ENCODE measurements at regions not wholly inside any gene's neighbourhood (a gene's known extent, or its start where the extent isn't known, plus 50 kb on each side); places are given as distances from the start of the nearest gene placed in this dataset.
"Not testable (repeated sequence)": the region's sequence is repeated elsewhere in the genome, so short reads cannot be mapped to it uniquely, and the experiment has no call there.

GRCh38 chr4:174056959-174057358 is 226.5 kb downstream of the FBXO8 start:
- Histone ChIP-seq H3K9me3 (ENCODE audit: control insufficient read depth, insufficient read depth, low read length) (peaks cover 3% of the 10 kb centered on the region), H3K4me1 (ENCODE audit: control insufficient read depth, insufficient read depth, low read length) (no peaks in the 10 kb centered on the region), H3K36me3 (ENCODE audit: control insufficient read depth, insufficient read depth, low read length) (no peaks in the 10 kb centered on the region), H3K27ac (ENCODE audit: low read depth, low read length) (no peak overlapping the region), H3K27me3 (ENCODE audit: control insufficient read depth, insufficient read depth, low read length) (no peaks in the 10 kb centered on the region), H3K4me3 (ENCODE audit: low read depth, low read length) (no peak overlapping the region)
- no CpG with 5 or more reads among the region's 3 CpGs for WGBS (ENCODE audit: insufficient coverage)
- no peak for DNase-seq (ENCODE audit: low read depth in 4 of 6, low spot score in 6 of 6)

GRCh38 chr4:174055344-174055743 is 228.1 kb downstream of the FBXO8 start:
- WGBS (ENCODE audit: insufficient coverage), result no CpG with 5 or more reads among the region's 4 CpGs
- H3K27me3 ChIP-seq (ENCODE audit: control insufficient read depth, insufficient read depth, low read length), result no peaks in the 10 kb centered on the region
- H3K27ac ChIP-seq (ENCODE audit: low read depth, low read length), result no peak overlapping the region
- no peak for DNase-seq (ENCODE audit: low read depth in 4 of 6, low spot score in 6 of 6)
- H3K9me3 ChIP-seq (ENCODE audit: control insufficient read depth, insufficient read depth, low read length), result peaks cover 3% of the 10 kb centered on the region
- no peaks in the 10 kb centered on the region for H3K4me1 ChIP-seq (ENCODE audit: control insufficient read depth, insufficient read depth, low read length)
- H3K4me3 ChIP-seq (ENCODE audit: low read depth, low read length), result no peak overlapping the region
- no peaks in the 10 kb centered on the region for H3K36me3 ChIP-seq (ENCODE audit: control insufficient read depth, insufficient read depth, low read length)

GRCh38 chr4:174053895-174054294 is 229.6 kb downstream of the FBXO8 start:
- WGBS (ENCODE audit: insufficient coverage), result no CpG with 5 or more reads among the region's 2 CpGs

GRCh38 chr4:174047363-174047762 is 236.1 kb downstream of the FBXO8 start:
- no peak overlapping the region for H3K4me3 ChIP-seq (ENCODE audit: low read depth, low read length)
- DNase-seq (ENCODE audit: low read depth in 4 of 6, low spot score in 6 of 6), result no peak
- no peaks in the 10 kb centered on the region for H3K4me1 ChIP-seq (ENCODE audit: control insufficient read depth, insufficient read depth, low read length)
- H3K27me3 ChIP-seq (ENCODE audit: control insufficient read depth, insufficient read depth, low read length), result no peaks in the 10 kb centered on the region
- no peak overlapping the region for H3K27ac ChIP-seq (ENCODE audit: low read depth, low read length)
- H3K36me3 ChIP-seq (ENCODE audit: control insufficient read depth, insufficient read depth, low read length), result no peaks in the 10 kb centered on the region
- 69% methylated on average over 4 of the region's 4 CpGs for WGBS (ENCODE audit: insufficient coverage)
- H3K9me3 ChIP-seq (ENCODE audit: control insufficient read depth, insufficient read depth, low read length), result peaks cover 2% of the 10 kb centered on the region

More at GRCh38 chr4:174053895-174054294, 229.6 kb downstream of the FBXO8 start:
- Histone ChIP-seq H3K36me3 (ENCODE audit: control insufficient read depth, insufficient read depth, low read length) (no peaks in the 10 kb centered on the region), H3K27ac (ENCODE audit: low read depth, low read length) (no peak overlapping the region), H3K4me1 (ENCODE audit: control insufficient read depth, insufficient read depth, low read length) (no peaks in the 10 kb centered on the region), H3K27me3 (ENCODE audit: control insufficient read depth, insufficient read depth, low read length) (no peaks in the 10 kb centered on the region), H3K4me3 (ENCODE audit: low read depth, low read length) (no peak overlapping the region), H3K9me3 (ENCODE audit: control insufficient read depth, insufficient read depth, low read length) (peaks cover 3% of the 10 kb centered on the region)
- no peak for DNase-seq (ENCODE audit: low read depth in 4 of 6, low spot score in 6 of 6)

GRCh38 chr4:174045829-174046228 is 237.6 kb downstream of the FBXO8 start:
- not testable (repeated sequence) for DNase-seq (ENCODE audit: low read depth in 4 of 6, low spot score in 6 of 6); H3K36me3 ChIP-seq (ENCODE audit: control insufficient read depth, insufficient read depth, low read length); H3K27ac ChIP-seq (ENCODE audit: low read depth, low read length); H3K4me3 ChIP-seq (ENCODE audit: low read depth, low read length); H3K4me1 ChIP-seq (ENCODE audit: control insufficient read depth, insufficient read depth, low read length); H3K9me3 ChIP-seq (ENCODE audit: control insufficient read depth, insufficient read depth, low read length); H3K27me3 ChIP-seq (ENCODE audit: control insufficient read depth, insufficient read depth, low read length)
- no CpG with 5 or more reads among the region's 2 CpGs for WGBS (ENCODE audit: insufficient coverage)

GRCh38 chr4:174045381-174045780 is 238.1 kb downstream of the FBXO8 start:
- Histone ChIP-seq H3K27ac (ENCODE audit: low read depth, low read length) (no peak overlapping the region), H3K27me3 (ENCODE audit: control insufficient read depth, insufficient read depth, low read length) (no peaks in the 10 kb centered on the region), H3K9me3 (ENCODE audit: control insufficient read depth, insufficient read depth, low read length) (peaks cover 2% of the 10 kb centered on the region), H3K36me3 (ENCODE audit: control insufficient read depth, insufficient read depth, low read length) (no peaks in the 10 kb centered on the region), H3K4me3 (ENCODE audit: low read depth, low read length) (no peak overlapping the region), H3K4me1 (ENCODE audit: control insufficient read depth, insufficient read depth, low read length) (no peaks in the 10 kb centered on the region)
- WGBS (ENCODE audit: insufficient coverage), result no CpG with 5 or more reads among the region's 1 CpG
- DNase-seq (ENCODE audit: low read depth in 4 of 6, low spot score in 6 of 6), result no peak

- no peak for DNase-seq (ENCODE audit: low read depth in 4 of 6, low spot score in 6 of 6)
- Histone ChIP-seq H3K27me3 (ENCODE audit: control insufficient read depth, insufficient read depth, low read length) (no peaks in the 10 kb centered on the region), H3K36me3 (ENCODE audit: control insufficient read depth, insufficient read depth, low read length) (no peaks in the 10 kb centered on the region), H3K4me3 (ENCODE audit: low read depth, low read length) (no peak overlapping the region), H3K27ac (ENCODE audit: low read depth, low read length) (no peak overlapping the region), H3K4me1 (ENCODE audit: control insufficient read depth, insufficient read depth, low read length) (no peaks in the 10 kb centered on the region), H3K9me3 (ENCODE audit: control insufficient read depth, insufficient read depth, low read length) (peaks cover 2% of the 10 kb centered on the region)
- WGBS (ENCODE audit: insufficient coverage), result 17% methylated on average over 1 of the region's 9 CpGs
Measured at GRCh38 chr4:174041555-174042105, 241.8 kb downstream of the FBXO8 start.

DNA sequence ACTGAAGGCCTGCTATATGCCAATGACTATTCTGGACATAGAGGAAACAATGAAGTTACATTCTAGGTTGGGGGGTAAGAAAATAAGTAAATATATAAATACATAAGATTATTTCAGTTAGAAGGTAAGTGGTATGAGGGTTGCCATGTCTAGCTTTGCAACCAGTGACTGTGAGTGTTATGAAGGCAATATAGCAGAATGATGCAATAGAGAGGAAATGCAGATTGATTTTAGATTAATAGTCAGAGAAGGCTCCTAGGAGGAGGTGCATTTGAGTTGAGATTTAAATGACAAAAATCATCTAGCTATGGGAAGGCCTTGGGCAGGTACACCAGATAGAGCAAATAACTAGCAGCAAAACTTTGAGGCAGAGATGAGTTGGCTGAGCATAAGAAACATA is 243.2 kb downstream of the FBXO8 start:
- Histone ChIP-seq H3K27ac (ENCODE audit: low read depth, low read length) (no peak overlapping the region), H3K9me3 (ENCODE audit: control insufficient read depth, insufficient read depth, low read length) (no peaks in the 10 kb centered on the region), H3K4me3 (ENCODE audit: low read depth, low read length) (no peak overlapping the region), H3K4me1 (ENCODE audit: control insufficient read depth, insufficient read depth, low read length) (no peaks in the 10 kb centered on the region), H3K36me3 (ENCODE audit: control insufficient read depth, insufficient read depth, low read length) (no peaks in the 10 kb centered on the region), H3K27me3 (ENCODE audit: control insufficient read depth, insufficient read depth, low read length) (no peaks in the 10 kb centered on the region)
- no peak for DNase-seq (ENCODE audit: low read depth in 4 of 6, low spot score in 6 of 6)

GRCh38 chr4:174038481-174038880 is 245.0 kb downstream of the FBXO8 start:
- no peak for DNase-seq (ENCODE audit: low read depth in 4 of 6, low spot score in 6 of 6)
- Histone ChIP-seq H3K4me3 (ENCODE audit: low read depth, low read length) (no peak overlapping the region), H3K4me1 (ENCODE audit: control insufficient read depth, insufficient read depth, low read length) (no peaks in the 10 kb centered on the region), H3K36me3 (ENCODE audit: control insufficient read depth, insufficient read depth, low read length) (no peaks in the 10 kb centered on the region), H3K27me3 (ENCODE audit: control insufficient read depth, insufficient read depth, low read length) (no peaks in the 10 kb centered on the region), H3K27ac (ENCODE audit: low read depth, low read length) (no peak overlapping the region), H3K9me3 (ENCODE audit: control insufficient read depth, insufficient read depth, low read length) (no peaks in the 10 kb centered on the region)
- WGBS (ENCODE audit: insufficient coverage), result 83% methylated on average over 1 of the region's 5 CpGs

GRCh38 chr4:174037631-174038030 is 245.8 kb downstream of the FBXO8 start:
- 60% methylated on average over 1 of the region's 3 CpGs for WGBS (ENCODE audit: insufficient coverage)
- Histone ChIP-seq H3K9me3 (ENCODE audit: control insufficient read depth, insufficient read depth, low read length) (no peaks in the 10 kb centered on the region), H3K27me3 (ENCODE audit: control insufficient read depth, insufficient read depth, low read length) (no peaks in the 10 kb centered on the region), H3K27ac (ENCODE audit: low read depth, low read length) (no peak overlapping the region), H3K36me3 (ENCODE audit: control insufficient read depth, insufficient read depth, low read length) (no peaks in the 10 kb centered on the region), H3K4me1 (ENCODE audit: control insufficient read depth, insufficient read depth, low read length) (no peaks in the 10 kb centered on the region), H3K4me3 (ENCODE audit: low read depth, low read length) (no peak overlapping the region)
- DNase-seq (ENCODE audit: low read depth in 4 of 6, low spot score in 6 of 6), result no peak
